Subcutaneous abdominal adipose tissue (tissue), 5 donors: ENCODE measurements at regions not wholly inside any gene's neighbourhood (a gene's known extent, or its start where the extent isn't known, plus 50 kb on each side); places are given as distances from the start of the nearest gene placed in this dataset.
"Not testable (repeated sequence)": the region's sequence is repeated elsewhere in the genome, so short reads cannot be mapped to it uniquely, and the experiment has no call there.

Experiments
- H3K27ac ChIP-seq: one replicate; pipeline ENCODE4 v1.7.0; 2013; ENCODE audit warnings: low read depth, mild to moderate bottlenecking, inconsistent platforms, low read length, moderate library complexity
- H3K27me3 ChIP-seq, 5 donors: one replicate each; pipeline ENCODE4 v1.7.0; 2013; ENCODE audit warnings: low read length in 5 of 5, inconsistent platforms in 1 of 5; ENCODE audit not compliant: control insufficient read depth in 5 of 5, insufficient read depth in 4 of 5
- H3K36me3 ChIP-seq, 5 donors: one replicate each; pipeline ENCODE4 v1.7.0; 2013; ENCODE audit warnings: low read length in 5 of 5; ENCODE audit not compliant: control insufficient read depth in 5 of 5, insufficient read depth in 5 of 5
- H3K4me1 ChIP-seq, 5 donors: one replicate each; pipeline ENCODE4 v1.7.0; 2013; ENCODE audit warnings: low read length in 5 of 5, mild to moderate bottlenecking in 3 of 5, moderate library complexity in 1 of 5; ENCODE audit not compliant: control insufficient read depth in 5 of 5, insufficient read depth in 5 of 5
- H3K4me3 ChIP-seq, 5 donors: one replicate each; pipeline ENCODE4 v1.7.0; 2013; ENCODE audit warnings: low read length in 5 of 5, low read depth in 1 of 5
- H3K9ac ChIP-seq, 5 donors: one replicate each; pipeline ENCODE4 v1.7.0; 2013; ENCODE audit warnings: low read length in 5 of 5, mild to moderate bottlenecking in 4 of 5, moderate library complexity in 3 of 5
- H3K9me3 ChIP-seq, 5 donors: one replicate each; pipeline ENCODE4 v1.7.0; 2013; ENCODE audit warnings: low read length in 5 of 5; ENCODE audit not compliant: control insufficient read depth in 5 of 5
- donor health status: healthy.
- donor health status: healthy.
- donor health status: healthy.
- donor health status: healthy.
- donor health status: healthy.

DNA sequence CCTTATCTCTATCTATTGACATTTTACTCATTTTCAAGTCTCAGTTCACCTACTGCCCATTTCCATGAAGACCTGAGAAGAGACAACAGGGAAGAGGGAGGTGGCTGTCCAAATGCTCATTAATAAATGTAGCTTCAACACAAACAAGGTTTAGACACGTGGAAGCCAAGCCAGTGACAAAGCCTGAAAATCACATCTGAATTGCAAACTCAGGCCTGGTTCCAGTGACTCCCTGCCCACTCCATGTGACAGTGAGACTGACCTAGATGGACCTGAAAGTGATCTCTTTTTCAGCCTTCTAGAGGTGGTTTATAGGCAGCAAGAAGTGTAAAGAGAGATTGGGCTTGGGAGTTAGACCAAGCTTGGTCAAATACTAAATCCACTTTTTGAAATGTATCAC is 126.6 kb upstream of the BCL6 start:
- H3K4me1 ChIP-seq: peaks cover 0 to 5% (median 0%) of the 10 kb centered on the region in 5 donors
- no peaks in the 10 kb centered on the region for H3K9me3 ChIP-seq
- no peak overlapping the region for H3K4me3 ChIP-seq
- no peak overlapping the region for H3K9ac ChIP-seq
- H3K36me3 ChIP-seq: no peaks in the 10 kb centered on the region
- H3K27me3 ChIP-seq: no peaks in the 10 kb centered on the region
- H3K27ac ChIP-seq: no peak overlapping the region

DNA sequence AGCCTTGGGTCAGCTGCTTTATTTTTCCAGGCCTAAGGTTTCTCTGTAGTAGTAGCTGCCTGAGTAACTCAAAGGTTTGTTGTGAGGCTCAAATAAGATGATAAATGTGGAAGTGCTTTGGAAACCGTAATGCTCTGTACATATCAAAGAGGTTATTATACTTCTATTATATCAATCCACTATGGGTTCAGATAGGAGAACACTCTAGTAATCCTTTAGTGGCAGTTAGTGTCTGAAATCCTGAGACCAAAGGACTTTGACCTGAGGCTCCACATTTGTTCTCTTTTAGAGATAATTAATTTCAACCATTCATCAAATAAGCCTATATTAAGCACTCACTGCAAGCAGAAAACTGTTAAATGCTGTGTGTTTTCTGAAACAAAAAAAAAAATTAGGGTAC is 128.6 kb upstream of the BCL6 start:
- Histone ChIP-seq H3K4me1 (peaks cover 0 to 5% (median 0%) of the 10 kb centered on the region in 5 donors), H3K9me3 (no peaks in the 10 kb centered on the region), H3K4me3 (no peak overlapping the region), H3K27ac (no peak overlapping the region), H3K27me3 (no peaks in the 10 kb centered on the region), H3K9ac (no peak overlapping the region), H3K36me3 (no peaks in the 10 kb centered on the region)

DNA sequence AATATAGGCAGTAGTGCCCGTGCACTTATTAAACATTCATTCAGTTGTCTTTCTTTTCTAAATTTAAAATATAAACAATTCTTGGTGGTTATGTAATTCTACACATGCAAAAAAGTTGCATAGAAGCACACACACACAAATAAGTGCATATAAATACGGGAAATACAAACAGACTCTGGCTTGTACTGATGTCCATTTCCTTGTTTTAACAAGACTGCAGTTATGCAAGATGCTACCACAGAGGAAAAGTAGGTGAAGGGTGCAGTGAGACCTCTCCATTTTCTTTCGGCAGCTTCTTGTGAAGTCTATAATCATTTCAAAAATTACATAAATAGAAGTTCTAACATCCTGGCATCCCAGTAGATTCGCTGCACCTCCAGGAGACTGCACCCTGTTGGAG is 130.6 kb upstream of the BCL6 start:
- H3K4me1 ChIP-seq: peaks cover 0 to 5% (median 3%) of the 10 kb centered on the region in 5 donors
- no peaks in the 10 kb centered on the region for H3K27me3 ChIP-seq
- no peak overlapping the region for H3K27ac ChIP-seq
- H3K9ac ChIP-seq: no peak overlapping the region
- H3K4me3 ChIP-seq: no peak overlapping the region
- H3K36me3 ChIP-seq: no peaks in the 10 kb centered on the region
- no peaks in the 10 kb centered on the region for H3K9me3 ChIP-seq

DNA sequence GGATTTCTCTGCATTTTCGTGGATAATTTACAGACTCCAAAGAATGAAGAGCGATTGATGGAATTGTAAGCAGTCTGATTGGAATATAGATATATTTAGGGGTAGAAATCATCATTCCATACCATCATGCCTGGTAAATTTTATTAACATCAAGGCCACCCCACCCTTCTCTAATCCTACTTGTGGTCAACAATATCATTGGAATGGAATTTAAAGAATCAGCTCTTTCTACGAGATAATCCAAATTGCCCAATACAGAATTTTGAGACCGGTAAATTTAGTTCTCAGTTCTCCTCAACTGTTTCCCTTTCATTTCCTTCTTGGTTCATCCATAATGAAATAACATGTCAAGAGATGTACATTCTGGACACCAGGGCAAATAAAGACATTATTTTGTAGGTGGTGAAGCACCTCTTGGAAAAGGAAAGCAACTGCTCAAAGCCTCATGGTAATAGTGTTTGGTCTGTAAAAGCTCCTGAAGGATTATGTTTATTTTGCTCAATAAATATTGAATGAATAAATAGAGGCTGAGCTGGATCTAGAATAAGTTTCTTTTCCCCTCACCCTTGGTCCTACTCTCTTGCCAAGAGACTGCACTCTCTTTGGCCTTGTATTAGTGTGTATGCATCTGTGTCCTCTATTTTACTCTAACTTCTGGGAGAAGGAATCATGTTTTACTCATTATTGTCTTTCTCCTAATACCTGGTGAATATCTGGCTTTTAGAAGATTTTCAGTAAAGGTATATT is 133.7 kb upstream of the BCL6 start:
- H3K9me3 ChIP-seq: no peaks in the 10 kb centered on the region
- H3K9ac ChIP-seq: no peak overlapping the region

DNA sequence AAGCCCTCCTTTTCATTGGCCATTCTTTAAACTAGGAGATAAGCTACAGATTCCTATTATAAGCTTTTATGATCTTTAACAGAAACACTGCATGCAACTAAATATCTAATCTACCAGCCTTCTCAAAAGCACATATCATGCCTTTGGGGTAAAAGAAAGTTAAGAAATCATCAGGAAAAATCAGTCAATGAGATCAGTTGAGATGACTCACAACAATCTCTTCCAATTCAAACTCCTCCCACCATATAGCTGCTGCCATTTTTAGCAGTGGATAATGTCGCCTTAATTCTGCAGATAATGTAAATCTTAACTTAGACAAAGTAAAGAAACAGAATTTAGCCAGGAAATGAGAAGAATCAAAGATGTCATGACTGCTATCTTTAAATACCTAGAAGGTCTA is 135.2 kb upstream of the BCL6 start:
- Histone ChIP-seq H3K27ac (no peak overlapping the region), H3K9ac (no peak overlapping the region), H3K4me1 (peaks cover 0 to 8% (median 3%) of the 10 kb centered on the region in 5 donors), H3K9me3 (no peaks in the 10 kb centered on the region), H3K36me3 (no peaks in the 10 kb centered on the region), H3K27me3 (no peaks in the 10 kb centered on the region), H3K4me3 (no peak overlapping the region)

More for the DNA sequence above, 133.7 kb upstream of the BCL6 start:
- no peak overlapping the region for H3K27ac ChIP-seq
- H3K4me3 ChIP-seq: no peak overlapping the region
- no peaks in the 10 kb centered on the region for H3K36me3 ChIP-seq
- peaks cover 0 to 8% (median 3%) of the 10 kb centered on the region in 5 donors for H3K4me1 ChIP-seq
- H3K27me3 ChIP-seq: no peaks in the 10 kb centered on the region

DNA sequence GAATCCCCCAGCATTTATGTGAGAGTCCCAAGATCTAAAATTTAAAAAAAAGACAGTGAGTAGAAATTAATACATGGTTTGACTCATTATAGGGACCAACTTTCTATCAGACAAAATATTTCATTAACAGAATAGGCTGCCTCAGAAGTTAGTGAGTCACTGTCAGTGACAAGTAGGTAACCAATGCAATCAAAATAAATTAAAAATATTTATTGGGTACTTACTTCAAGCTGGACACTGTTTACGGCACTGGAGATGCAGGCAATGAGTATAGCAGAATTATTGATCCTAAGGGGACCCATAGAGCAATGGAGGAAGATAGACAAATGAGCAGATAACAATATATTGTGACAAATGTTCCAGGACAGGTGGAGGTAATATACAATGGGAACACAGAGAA is 135.6 kb upstream of the BCL6 start:
- Histone ChIP-seq H3K9ac (no peak overlapping the region), H3K27me3 (no peaks in the 10 kb centered on the region), H3K36me3 (no peaks in the 10 kb centered on the region), H3K9me3 (no peaks in the 10 kb centered on the region), H3K4me3 (no peak overlapping the region), H3K4me1 (peaks cover 0 to 6% (median 3%) of the 10 kb centered on the region in 5 donors), H3K27ac (no peak overlapping the region)

DNA sequence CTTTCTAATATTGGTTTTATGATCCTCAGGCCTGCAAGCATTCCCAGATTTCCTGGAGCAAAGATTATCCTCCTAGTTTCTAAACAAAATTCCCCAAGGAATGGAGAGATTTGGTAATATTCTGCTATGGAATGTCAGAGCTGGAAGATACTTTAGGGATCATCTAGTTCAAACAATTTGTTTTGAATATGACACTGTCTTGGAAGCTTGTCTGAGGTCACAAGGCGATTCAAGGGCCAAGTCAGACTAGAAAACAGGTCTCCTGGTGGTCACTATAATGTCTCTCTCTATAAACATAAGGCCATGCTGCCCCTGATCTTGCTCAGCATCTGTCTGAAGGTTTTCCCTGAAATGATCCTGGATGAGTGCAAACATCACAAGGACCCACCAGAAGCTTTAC is 143.4 kb upstream of the BCL6 start:
- Histone ChIP-seq H3K36me3 (no peaks in the 10 kb centered on the region), H3K9me3 (no peaks in the 10 kb centered on the region), H3K27ac (peak overlapping the region; percentile 81), H3K4me1 (peaks cover 3 to 30% (median 22%) of the 10 kb centered on the region in 5 donors), H3K9ac (peak overlapping the region in 1 of 5 donors; percentile 21), H3K27me3 (no peaks in the 10 kb centered on the region), H3K4me3 (no peak overlapping the region)

DNA sequence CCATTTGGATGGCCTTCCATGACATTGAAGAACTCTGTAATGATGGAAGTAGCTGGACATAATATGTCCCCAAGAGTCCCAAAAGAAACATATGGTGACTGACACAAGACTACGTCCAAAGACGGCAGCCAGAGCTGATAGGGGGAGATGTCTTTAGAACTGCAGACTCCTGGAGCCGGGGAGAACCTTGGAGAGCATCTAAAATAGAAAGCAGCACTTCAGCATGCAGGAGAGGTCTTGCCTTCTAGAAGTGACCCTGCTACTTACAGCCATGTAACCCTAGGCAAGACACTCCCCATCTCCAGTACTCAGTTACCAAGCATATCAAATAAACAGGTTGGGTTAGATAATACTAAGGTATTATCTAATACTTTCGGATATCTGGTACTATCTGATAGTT is 143.8 kb upstream of the BCL6 start:
- Histone ChIP-seq H3K27me3 (no peaks in the 10 kb centered on the region), H3K4me3 (no peak overlapping the region), H3K36me3 (no peaks in the 10 kb centered on the region), H3K27ac (peak overlapping the region; percentile 81), H3K9me3 (no peaks in the 10 kb centered on the region), H3K4me1 (peaks cover 3 to 30% (median 22%) of the 10 kb centered on the region in 5 donors), H3K9ac (peak overlapping the region in 1 of 5 donors; percentile 21)

DNA sequence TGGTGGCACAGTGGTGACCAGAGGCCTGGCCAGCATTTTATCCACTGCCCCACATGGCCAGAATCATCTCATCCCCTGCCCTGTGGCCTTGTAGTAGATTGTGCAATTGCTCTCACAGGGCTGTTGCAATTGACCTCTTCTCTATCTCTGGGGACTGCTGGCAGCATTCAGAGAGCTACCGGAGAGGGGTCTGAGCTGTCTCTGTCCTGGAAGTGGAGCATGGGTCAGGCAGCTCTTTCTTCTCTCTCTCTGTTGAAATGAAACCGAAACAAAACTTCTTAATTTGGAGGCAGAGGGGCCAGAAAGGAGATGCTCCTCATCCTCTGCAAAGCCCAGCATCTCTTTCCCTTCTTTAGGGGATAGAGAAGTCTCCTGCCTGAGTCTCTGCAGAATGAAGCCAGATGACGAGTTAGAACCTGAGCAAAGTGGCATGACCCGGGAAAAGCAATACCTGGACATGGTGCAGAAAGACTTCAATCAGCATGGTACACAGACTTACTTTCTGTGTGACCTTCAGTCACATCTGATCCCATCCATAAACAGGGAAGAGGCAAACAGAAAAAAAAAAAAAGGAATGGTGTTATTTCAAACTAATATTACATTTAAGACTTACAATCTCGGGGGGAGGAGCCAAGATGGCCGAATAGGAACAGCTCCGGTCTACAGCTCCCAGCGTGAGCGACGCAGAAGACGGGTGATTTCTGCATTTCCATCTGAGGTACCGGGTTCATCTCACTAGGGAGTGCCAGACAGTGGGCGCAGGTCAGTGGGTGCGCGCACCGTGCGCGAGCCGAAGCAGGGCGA is 144.5 kb upstream of the BCL6 start:
- Histone ChIP-seq H3K27ac (peak overlapping the region; percentile 81), H3K36me3 (no peaks in the 10 kb centered on the region), H3K27me3 (no peaks in the 10 kb centered on the region), H3K9ac (no peak overlapping the region), H3K4me1 (peaks cover 3 to 30% (median 22%) of the 10 kb centered on the region in 5 donors), H3K9me3 (no peaks in the 10 kb centered on the region), H3K4me3 (peak overlapping the region in 1 of 5 donors; percentile 1)

DNA sequence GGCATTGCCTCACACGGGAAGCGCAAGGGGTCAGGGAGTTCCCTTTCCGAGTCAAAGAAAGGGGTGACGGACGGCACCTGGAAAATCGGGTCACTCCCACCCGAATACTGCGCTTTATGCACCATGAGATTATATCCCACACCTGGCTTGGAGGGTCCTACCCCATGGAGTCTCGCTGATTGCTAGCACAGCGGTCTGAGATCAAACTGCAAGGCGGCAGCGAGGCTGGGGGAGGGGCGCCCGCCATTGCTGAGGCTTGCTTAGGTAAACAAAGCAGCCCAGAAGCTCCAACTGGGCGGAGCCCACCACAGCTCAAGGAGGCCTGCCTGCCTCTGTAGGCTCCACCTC is 145.1 kb upstream of the BCL6 start:
- H3K4me1 ChIP-seq: peaks cover 3 to 30% (median 22%) of the 10 kb centered on the region in 5 donors
- not testable (repeated sequence) for H3K9me3 ChIP-seq, H3K4me3 ChIP-seq, H3K27me3 ChIP-seq, H3K36me3 ChIP-seq, H3K27ac ChIP-seq, H3K9ac ChIP-seq
